HG03159 (cell line): ENCODE measurements at regions not wholly inside any gene's neighbourhood (a gene's known extent, or its start where the extent isn't known, plus 50 kb on each side); places are given as distances from the start of the nearest gene placed in this dataset.

Experiments
- ATAC-seq: cut with Tn5 transposase; IDR thresholded peaks from one replicate; pipeline ENCODE4 v1.9.1; 2021; ENCODE audit warnings: mild to moderate bottlenecking, moderate library complexity; ENCODE audit not compliant: unreplicated experiment

DNA sequence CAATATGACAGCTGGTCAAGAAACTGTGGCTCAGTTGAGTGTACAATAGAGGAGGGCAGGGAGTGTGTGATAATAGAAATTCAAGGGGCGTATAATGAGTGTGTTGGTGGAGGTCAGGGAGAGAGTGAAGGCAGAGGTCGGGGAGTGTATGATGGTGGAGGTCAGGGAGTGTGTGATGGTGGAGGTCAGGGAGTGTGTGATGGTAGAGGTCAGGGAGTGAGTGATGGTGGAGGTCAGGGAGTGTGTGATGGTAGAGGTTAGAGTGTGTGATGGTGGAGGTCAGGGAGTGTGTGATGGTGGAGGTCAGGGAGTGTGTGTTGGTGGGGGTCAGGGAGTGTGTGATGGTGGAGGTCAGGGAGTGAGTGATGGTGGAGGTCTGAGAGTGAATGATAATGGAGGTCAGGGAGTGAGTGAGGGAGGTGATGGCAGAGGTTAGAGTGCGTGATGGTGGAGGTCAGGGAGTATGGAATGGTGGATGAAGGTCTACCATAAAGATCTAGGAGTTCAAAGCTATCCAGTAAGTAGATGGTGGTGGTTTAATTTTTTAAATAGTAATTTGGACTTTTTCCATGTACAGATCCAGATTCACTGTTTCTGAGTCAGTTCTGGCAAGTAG lies 57.7 kb upstream of the TNS3 start:
- ATAC-seq, result no peak

GRCh38 chr7:47638679-47639315 lies 56.9 kb upstream of the TNS3 start:
- no peak for ATAC-seq

GRCh38 chr7:47636433-47637175 lies 54.7 kb upstream of the TNS3 start:
- no peak for ATAC-seq

DNA sequence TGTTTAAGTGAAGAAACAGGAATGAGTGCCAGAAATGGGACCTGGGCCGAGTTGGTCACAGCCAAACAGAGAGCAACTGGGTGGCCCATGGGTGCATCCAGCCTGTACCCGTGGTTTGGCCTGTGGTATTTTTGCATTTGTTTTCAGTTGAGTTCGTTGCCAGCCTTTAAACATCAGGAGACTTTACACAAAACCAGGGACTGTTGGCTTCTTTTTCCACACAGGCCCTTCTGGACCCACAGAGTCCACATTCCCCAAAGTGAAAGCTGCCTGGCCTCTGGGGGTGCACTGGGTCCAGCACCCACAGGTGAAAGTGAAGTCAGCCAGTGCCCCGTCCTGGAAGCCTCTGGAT lies 54.1 kb upstream of the TNS3 start:
- no peak for ATAC-seq

GRCh38 chr7:47635091-47636080 lies 53.5 kb upstream of the TNS3 start:
- no peak for ATAC-seq

GRCh38 chr7:47634273-47634672 lies 52.4 kb upstream of the TNS3 start:
- no peak for ATAC-seq

- no peak for ATAC-seq
Measured at GRCh38 chr7:47633134-47633533, 51.2 kb upstream of the TNS3 start.
